AG04450 (cell line): ENCODE measurements at regions not wholly inside any gene's neighbourhood (a gene's known extent, or its start where the extent isn't known, plus 50 kb on each side); places are given as distances from the start of the nearest gene placed in this dataset.
A peak's percentile ranks its signal among the peaks of the same experiment; 100 is the strongest.

ENCODE experiments used
- CTCF ChIA-PET: fragments of 300-600, 350-600 bp; formaldehyde crosslinking; extraction: SDS; loops from one replicate; lab custom pipeline; 2022; ENCODE audit warnings: antibody characterized with exemption, inconsistent platforms; lab: Charles Lee
- POLR2A ChIA-PET: fragments of 350-600 bp; formaldehyde crosslinking; extraction: SDS; loops from one replicate; lab custom pipeline; 2021; ENCODE audit warnings: antibody characterized with exemption, inconsistent platforms; lab: Yijun Ruan, JAX
- DNase-seq: peaks from one replicate; pipeline ENCODE4 v3.0.0-alpha.2; 2011; ENCODE audit warnings: low read depth, low spot score
- H3K27ac ChIP-seq: one replicate; pipeline ENCODE4 v1.5.1; 2012; ENCODE audit warnings: low read depth, low read length, control low read depth
- H3K27me3 ChIP-seq: one replicate; pipeline ENCODE4 v1.6.0; 2012; ENCODE audit warnings: low read length; ENCODE audit not compliant: control insufficient read depth, insufficient read depth
- H3K4me3 ChIP-seq: 2 replicates; pipeline ENCODE4 v1.5.1; 2011; ENCODE audit warnings: mild to moderate bottlenecking, low read depth, low read length, control low read depth
- H3K9me3 ChIP-seq: 2 replicates; pipeline ENCODE4 v1.5.1; 2012; ENCODE audit warnings: low read length; ENCODE audit not compliant: control insufficient read depth, insufficient read depth
- TF ChIP-seq, protein P1 (sequence below): IDR thresholded peaks from 2 replicates; pipeline ENCODE4 v1.5.1; 2011; ENCODE audit warnings: low read depth, low read length, control low read depth, inconsistent platforms

DNA sequence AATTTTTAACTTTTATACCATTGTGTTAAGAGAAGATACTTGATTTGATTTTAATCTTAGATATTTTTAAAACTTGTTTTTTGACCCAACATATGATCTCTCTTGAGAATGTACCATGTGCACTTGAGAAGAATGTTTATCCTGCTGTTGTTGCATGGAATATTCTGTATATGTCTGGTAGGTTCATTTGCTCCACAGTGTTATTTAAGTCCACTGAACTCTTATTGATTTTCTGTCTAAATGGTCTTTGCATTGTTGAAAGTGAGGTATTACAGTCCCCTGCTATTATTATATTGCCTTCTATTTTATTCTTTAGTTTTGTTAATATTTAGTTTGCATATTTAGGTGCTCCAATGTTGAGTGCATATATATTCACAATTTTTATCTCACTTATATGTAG is 397.3 kb upstream of the CCDC179 start:
- DNase-seq, result no peak
- H3K9me3 ChIP-seq, result no peaks in the 10 kb centered on the region
- TF ChIP-seq, protein P1, sequence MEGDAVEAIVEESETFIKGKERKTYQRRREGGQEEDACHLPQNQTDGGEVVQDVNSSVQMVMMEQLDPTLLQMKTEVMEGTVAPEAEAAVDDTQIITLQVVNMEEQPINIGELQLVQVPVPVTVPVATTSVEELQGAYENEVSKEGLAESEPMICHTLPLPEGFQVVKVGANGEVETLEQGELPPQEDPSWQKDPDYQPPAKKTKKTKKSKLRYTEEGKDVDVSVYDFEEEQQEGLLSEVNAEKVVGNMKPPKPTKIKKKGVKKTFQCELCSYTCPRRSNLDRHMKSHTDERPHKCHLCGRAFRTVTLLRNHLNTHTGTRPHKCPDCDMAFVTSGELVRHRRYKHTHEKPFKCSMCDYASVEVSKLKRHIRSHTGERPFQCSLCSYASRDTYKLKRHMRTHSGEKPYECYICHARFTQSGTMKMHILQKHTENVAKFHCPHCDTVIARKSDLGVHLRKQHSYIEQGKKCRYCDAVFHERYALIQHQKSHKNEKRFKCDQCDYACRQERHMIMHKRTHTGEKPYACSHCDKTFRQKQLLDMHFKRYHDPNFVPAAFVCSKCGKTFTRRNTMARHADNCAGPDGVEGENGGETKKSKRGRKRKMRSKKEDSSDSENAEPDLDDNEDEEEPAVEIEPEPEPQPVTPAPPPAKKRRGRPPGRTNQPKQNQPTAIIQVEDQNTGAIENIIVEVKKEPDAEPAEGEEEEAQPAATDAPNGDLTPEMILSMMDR, result no peak
- CTCF ChIA-PET, result no interaction called here
- no peak overlapping the region for H3K27ac ChIP-seq
- no peaks in the 10 kb centered on the region for H3K27me3 ChIP-seq
- POLR2A ChIA-PET, result no interaction called here
- no peak overlapping the region for H3K4me3 ChIP-seq

DNA sequence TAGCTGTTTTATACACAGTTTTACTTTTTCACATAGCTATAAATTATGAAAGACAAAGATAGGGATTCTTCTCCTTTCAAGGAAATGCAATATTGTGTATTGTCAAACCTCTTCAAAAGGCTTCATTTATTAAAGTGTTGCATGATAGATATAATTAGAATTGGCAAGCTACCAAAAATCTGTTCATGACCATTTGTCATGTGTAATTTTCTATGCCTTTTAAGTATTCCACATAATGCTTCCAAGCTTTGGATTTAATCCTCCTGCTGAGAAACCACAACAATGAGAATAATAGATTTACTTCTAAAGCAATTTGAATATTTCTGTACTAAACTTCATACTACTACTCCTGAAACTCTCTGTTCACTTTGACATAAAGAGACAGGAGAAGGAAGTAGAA is 403.2 kb upstream of the CCDC179 start:
- TF ChIP-seq, protein P1, result no peak
- Histone ChIP-seq H3K9me3 (no peaks in the 10 kb centered on the region), H3K4me3 (no peak overlapping the region), H3K27ac (no peak overlapping the region), H3K27me3 (no peaks in the 10 kb centered on the region)
- DNase-seq, result no peak
- ChIA-PET POLR2A (no interaction called here), CTCF (no interaction called here)

GRCh38 chr11:23272095-23272494 is 411.8 kb upstream of the CCDC179 start:
- no peak overlapping the region for H3K27ac ChIP-seq
- H3K27me3 ChIP-seq, result no peaks in the 10 kb centered on the region
- no peak overlapping the region for H3K4me3 ChIP-seq
- no peak for DNase-seq
- POLR2A ChIA-PET, result no interaction called here
- TF ChIP-seq, protein P1, result no peak
- H3K9me3 ChIP-seq, result no peaks in the 10 kb centered on the region
- CTCF ChIA-PET, result no interaction called here

DNA sequence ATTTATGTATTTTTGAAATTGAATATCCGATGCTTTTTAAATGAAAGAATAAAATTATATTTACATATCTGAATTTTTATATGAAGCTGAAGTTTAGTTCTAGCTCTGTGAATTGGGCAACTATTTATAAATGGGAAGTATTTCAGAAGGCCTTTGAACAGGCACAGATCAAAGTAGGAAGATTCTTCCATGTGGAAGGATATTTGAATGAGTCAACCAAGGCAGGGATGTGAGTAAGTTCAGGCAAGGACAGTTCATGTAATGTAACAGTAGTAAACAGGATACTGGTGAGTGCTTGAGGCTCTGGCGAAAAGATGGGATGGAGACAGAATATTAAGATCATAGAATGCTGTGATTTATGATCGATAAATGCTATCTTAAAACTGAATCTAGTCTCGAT is 417.8 kb upstream of the CCDC179 start:
- Histone ChIP-seq H3K4me3 (no peak overlapping the region), H3K27ac (no peak overlapping the region), H3K9me3 (no peaks in the 10 kb centered on the region), H3K27me3 (no peaks in the 10 kb centered on the region)
- ChIA-PET CTCF (interaction anchor here (1.0 kb wide), 1 partner anchor 164 kb away, joined by 3 read pairs; no protein-coding TSS in a partner anchor), POLR2A (no interaction called here)
- TF ChIP-seq, protein P1, result no peak
- peak; percentile 11 for DNase-seq

GRCh38 chr11:23280088-23280487 is 419.8 kb upstream of the CCDC179 start:
- no peak overlapping the region for H3K4me3 ChIP-seq
- POLR2A ChIA-PET, result no interaction called here
- TF ChIP-seq, protein P1, result no peak
- H3K27ac ChIP-seq, result no peak overlapping the region
- no peak for DNase-seq
- H3K27me3 ChIP-seq, result no peaks in the 10 kb centered on the region
- no peaks in the 10 kb centered on the region for H3K9me3 ChIP-seq
- CTCF ChIA-PET, result no interaction called here
